GM12873 (cell line): ENCODE measurements at regions not wholly inside any gene's neighbourhood (a gene's known extent, or its start where the extent isn't known, plus 50 kb on each side); places are given as distances from the start of the nearest gene placed in this dataset.

Experiments
- CTCF ChIP-seq: IDR thresholded peaks from 2 replicates; pipeline ENCODE4 v1.5.1; 2012; ENCODE audit warnings: low read depth, mild to moderate bottlenecking, moderate library complexity, low read length, control low read depth; ENCODE audit not compliant: insufficient read depth; ENCODE audit errors: missing control alignments

GRCh38 chr12:112597986-112598385, 179.2 kb downstream of the PTPN11 start:
- no peak for TF ChIP-seq CTCF

DNA sequence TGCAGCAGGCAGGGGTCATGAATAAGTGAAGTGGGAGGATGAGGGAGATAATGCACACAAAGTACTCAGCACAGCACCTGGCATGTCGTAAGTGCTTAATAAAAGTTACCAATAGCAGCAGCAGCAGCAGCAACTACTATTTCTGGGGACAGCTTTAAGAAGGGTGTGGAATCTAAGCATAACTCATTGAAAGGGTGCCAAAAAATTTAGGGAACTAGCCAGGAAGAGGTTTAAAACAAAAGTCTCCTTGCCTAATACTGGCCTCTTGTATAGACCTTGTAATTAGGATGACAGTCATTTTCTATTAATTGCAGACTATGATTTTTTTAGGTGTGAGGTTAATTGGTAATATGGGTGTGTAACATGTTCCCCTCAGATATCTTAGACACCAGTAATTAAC, 179.9 kb downstream of the PTPN11 start:
- TF ChIP-seq CTCF = no peak

DNA sequence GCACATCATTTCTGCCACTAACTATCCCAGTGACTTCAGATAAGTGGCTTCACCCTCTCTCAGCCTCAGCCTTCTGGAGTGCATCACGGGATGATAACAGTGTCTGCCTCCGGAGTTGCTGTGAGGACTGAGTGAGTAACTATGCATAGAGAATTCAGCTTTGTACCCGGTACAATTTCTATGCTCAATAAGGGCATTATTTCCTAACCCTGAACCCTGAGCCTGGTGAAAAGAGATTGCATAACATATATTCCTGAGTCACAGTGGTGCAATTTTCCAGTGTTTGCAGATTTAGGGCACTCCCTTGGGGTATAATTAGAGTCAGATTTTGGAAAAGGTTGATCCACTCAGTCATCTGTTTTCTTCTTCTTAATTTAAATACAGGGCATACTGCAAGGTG, 181.1 kb downstream of the PTPN11 start:
- no peak for TF ChIP-seq CTCF

GRCh38 chr12:112602150-112602549, 183.4 kb downstream of the PTPN11 start:
- TF ChIP-seq CTCF = no peak

DNA sequence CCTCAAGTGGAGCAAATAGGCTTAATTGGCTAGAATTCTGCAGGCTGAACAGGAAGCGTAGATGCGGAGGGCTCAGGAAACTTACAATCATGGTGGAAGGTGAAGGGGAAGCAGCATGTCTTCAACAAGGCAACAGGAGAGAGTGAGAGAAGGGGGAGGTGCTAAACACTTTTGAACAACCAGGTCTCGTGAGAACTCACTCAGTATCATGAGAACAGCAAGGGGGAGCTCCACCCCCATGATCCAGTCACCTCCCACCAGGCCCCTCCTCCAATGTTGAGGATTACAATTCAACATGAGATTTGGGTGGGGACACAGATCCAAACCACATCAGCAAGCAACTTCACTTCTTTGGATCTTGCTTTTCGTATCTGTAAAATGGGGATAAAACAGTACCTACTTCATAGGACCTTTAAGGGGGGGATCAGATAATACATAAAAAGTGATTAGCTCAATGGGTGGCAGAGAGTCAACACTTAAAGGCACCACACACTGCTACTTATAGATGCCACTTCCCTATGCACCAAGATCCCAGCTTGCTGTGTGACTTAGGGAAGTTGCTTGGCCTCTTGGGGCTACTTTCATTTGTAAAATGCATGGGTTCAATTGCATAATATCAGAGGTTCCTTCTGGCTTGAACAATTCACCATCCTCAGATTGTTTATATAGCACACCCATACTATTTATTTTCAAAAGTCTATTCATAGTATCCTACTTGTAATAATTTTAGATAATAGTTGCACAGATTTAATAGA, 184.8 kb upstream of the RPH3A start:
- no peak for TF ChIP-seq CTCF

- TF ChIP-seq CTCF = no peak
Measured at GRCh38 chr12:112607427-112607826, 184.1 kb upstream of the RPH3A start.

DNA sequence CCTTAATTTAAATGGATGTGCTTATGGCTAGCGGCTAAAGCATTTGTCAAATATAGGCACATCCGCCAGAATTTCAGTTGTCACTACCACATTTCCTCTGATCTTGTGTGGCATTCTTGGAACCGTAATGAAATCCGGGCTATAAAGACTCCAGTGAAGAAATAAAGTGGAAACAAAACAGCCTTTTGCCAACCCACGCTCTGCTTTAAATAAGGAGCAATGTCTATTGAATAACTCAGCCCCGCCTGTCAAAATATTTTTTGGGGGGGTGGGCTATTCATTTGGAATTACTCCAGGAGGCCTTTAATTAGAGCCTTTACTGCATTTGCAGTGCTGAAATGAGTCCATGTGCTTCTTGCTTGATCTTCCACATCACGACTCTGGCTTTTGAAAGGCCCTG, 179.6 kb upstream of the RPH3A start:
- TF ChIP-seq CTCF = no peak
